ENCODE measurements at regions not wholly inside any gene's neighbourhood (a gene's known extent, or its start where the extent isn't known, plus 50 kb on each side); places are given as distances from the start of the nearest gene placed in this dataset.
"Not testable (repeated sequence)": the region's sequence is repeated elsewhere in the genome, so short reads cannot be mapped to it uniquely, and the experiment has no call there.

GRCh38 chrX:145436211-145436610 lies 188.9 kb downstream of the SPANXN1 start:
- TF ChIP-seq, protein P1, sequence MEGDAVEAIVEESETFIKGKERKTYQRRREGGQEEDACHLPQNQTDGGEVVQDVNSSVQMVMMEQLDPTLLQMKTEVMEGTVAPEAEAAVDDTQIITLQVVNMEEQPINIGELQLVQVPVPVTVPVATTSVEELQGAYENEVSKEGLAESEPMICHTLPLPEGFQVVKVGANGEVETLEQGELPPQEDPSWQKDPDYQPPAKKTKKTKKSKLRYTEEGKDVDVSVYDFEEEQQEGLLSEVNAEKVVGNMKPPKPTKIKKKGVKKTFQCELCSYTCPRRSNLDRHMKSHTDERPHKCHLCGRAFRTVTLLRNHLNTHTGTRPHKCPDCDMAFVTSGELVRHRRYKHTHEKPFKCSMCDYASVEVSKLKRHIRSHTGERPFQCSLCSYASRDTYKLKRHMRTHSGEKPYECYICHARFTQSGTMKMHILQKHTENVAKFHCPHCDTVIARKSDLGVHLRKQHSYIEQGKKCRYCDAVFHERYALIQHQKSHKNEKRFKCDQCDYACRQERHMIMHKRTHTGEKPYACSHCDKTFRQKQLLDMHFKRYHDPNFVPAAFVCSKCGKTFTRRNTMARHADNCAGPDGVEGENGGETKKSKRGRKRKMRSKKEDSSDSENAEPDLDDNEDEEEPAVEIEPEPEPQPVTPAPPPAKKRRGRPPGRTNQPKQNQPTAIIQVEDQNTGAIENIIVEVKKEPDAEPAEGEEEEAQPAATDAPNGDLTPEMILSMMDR (IDR thresholded peaks at IDR 0.05), result not testable (repeated sequence)
- not testable (repeated sequence) for TF ChIP-seq POLR2A (IDR thresholded peaks at IDR 0.05)

All from Peyer's patch (tissue), 4 donors.